NT2/D1 (cell line): ENCODE measurements at regions not wholly inside any gene's neighbourhood (a gene's known extent, or its start where the extent isn't known, plus 50 kb on each side); places are given as distances from the start of the nearest gene placed in this dataset.

ENCODE experiments used
- SUZ12 ChIP-seq: IDR thresholded peaks from 2 replicates; pipeline ENCODE4 v1.6.1; 2011; ENCODE audit not compliant: insufficient read length, insufficient read depth; ENCODE audit errors: extremely low read depth
- YY1 ChIP-seq: IDR thresholded peaks from 2 replicates; pipeline ENCODE4 v1.6.1; 2011; ENCODE audit not compliant: insufficient read length, insufficient read depth
- ZNF274 ChIP-seq: IDR thresholded peaks from 2 replicates; pipeline ENCODE4 v1.6.1; 2011; ENCODE audit warnings: mild to moderate bottlenecking, low read depth, low read length

GRCh38 chr7:121752706-121753105 lies 120.3 kb upstream of the PTPRZ1 start:
- no peak for TF ChIP-seq SUZ12
- TF ChIP-seq YY1: no peak
- TF ChIP-seq ZNF274: no peak
